K562 (cell line): ENCODE measurements at regions not wholly inside any gene's neighbourhood (a gene's known extent, or its start where the extent isn't known, plus 50 kb on each side); places are given as distances from the start of the nearest gene placed in this dataset.
A peak's percentile ranks its signal among the peaks of the same experiment; 100 is the strongest.

Experiments used
- CREB3 ChIP-seq: fragments of 450-650 bp; conservative IDR thresholded peaks from 2 replicates; pipeline ENCODE4 v1.6.1; 2016; ENCODE audit warnings: missing genetic modification characterization, low read depth, mild to moderate bottlenecking, missing compliant biosample characterization, moderate library complexity
- GABPB2 ChIP-seq: fragments of 250-450 bp; sonication (Bioruptor Pico); conservative IDR thresholded peaks from 2 replicates; pipeline ENCODE4 v1.5.1; 2021; ENCODE audit warnings: mild to moderate bottlenecking
- POLR2AphosphoS2 ChIP-seq: IDR thresholded peaks from 2 replicates; pipeline ENCODE4 v1.6.1; 2012; ENCODE audit warnings: low read length, improper control_type of control experiment
- STAT6 ChIP-seq: sonication (generic); formaldehyde crosslinking; IDR thresholded peaks from 2 replicates; pipeline ENCODE4 v1.8.1; 2023; ENCODE audit warnings: mild to moderate bottlenecking, missing genetic modification reagents
- TCF3 ChIP-seq: sonication (generic); formaldehyde crosslinking; IDR thresholded peaks from 2 replicates; pipeline ENCODE4 v1.4.0; 2020; ENCODE audit warnings: mild to moderate bottlenecking, missing genetic modification reagents
- THAP12 ChIP-seq: fragments of 250-450 bp; sonication (Bioruptor Pico); IDR thresholded peaks from 2 replicates; pipeline ENCODE4 v1.9.0; 2021; ENCODE audit warnings: mild to moderate bottlenecking, inconsistent platforms
- TRIM24 ChIP-seq, 2 experiments: fragments of 450-650 bp; IDR thresholded peaks; 2 replicates each; pipeline ENCODE4 v1.6.1; 2016
- ZNF431 ChIP-seq: sonication (generic); formaldehyde crosslinking; IDR thresholded peaks from 2 replicates; pipeline ENCODE4 v1.8.0; 2022; ENCODE audit warnings: mild to moderate bottlenecking, missing genetic modification reagents
- ZNF449 ChIP-seq: fragments of 250-450 bp; sonication (Bioruptor Pico); IDR thresholded peaks from 2 replicates; pipeline ENCODE4 v1.8.0; 2022; ENCODE audit warnings: moderate library complexity, mild to moderate bottlenecking, inconsistent platforms
- ZNF592 ChIP-seq: fragments of 450-650 bp; IDR thresholded peaks from 2 replicates; pipeline ENCODE4 v1.6.1; 2017; ENCODE audit warnings: antibody characterized with exemption, mild to moderate bottlenecking

- 0 out of 2 replicates have a peak, but pooled peaks have one; percentile 61 for TF ChIP-seq ZNF431
- 0 out of 2 replicates have a peak, but pooled peaks have one; percentile 21 for TF ChIP-seq CREB3
- TF ChIP-seq STAT6 (CRISPR knock-in tag) = 0 out of 2 replicates have a peak, but pooled peaks have one; percentile 55
- TF ChIP-seq TCF3 (CRISPR knock-in tag) = peak; percentile 52
- TF ChIP-seq ZNF449 = no peak
- no peak for TF ChIP-seq THAP12
- peak; percentile 83 for TF ChIP-seq ZNF592
- TF ChIP-seq POLR2AphosphoS2 = no peak
- TF ChIP-seq GABPB2 (CRISPR knock-in tag) = no peak
- 0 out of 4 replicates have a peak, but pooled peaks of 1 of the 2 experiments have one; percentile 41 for TF ChIP-seq TRIM24 (IDR thresholded peaks at IDR 0.05)
These were observed 247.0 kb upstream of the CIBAR2 start (continued) for GRCh38 chr16:85359147-85359822.
